Trophoblast cell (in vitro differentiated cells and primary cell): ENCODE measurements at regions not wholly inside any gene's neighbourhood (a gene's known extent, or its start where the extent isn't known, plus 50 kb on each side); places are given as distances from the start of the nearest gene placed in this dataset.

Experiments
- DNase-seq, 2 donors: peaks; one replicate each; pipeline ENCODE4 v3.0.0-alpha.2; 2016
- H2AFZ ChIP-seq: 2 replicates; pipeline ENCODE4 v1.6.1; 2013; ENCODE audit warnings: low read length, moderate library complexity, mild to moderate bottlenecking; ENCODE audit not compliant: insufficient read depth, poor library complexity
- H2AK5ac ChIP-seq: 2 replicates; pipeline ENCODE4 v1.6.1; 2013; ENCODE audit warnings: mild to moderate bottlenecking, low read length
- H2BK120ac ChIP-seq: 2 replicates; pipeline ENCODE4 v1.6.1; 2013; ENCODE audit warnings: low read length, mild to moderate bottlenecking, moderate library complexity; ENCODE audit not compliant: insufficient read depth, poor library complexity
- H2BK12ac ChIP-seq: 2 replicates; pipeline ENCODE4 v1.6.1; 2013; ENCODE audit warnings: mild to moderate bottlenecking, low read length, moderate library complexity
- H2BK5ac ChIP-seq: 2 replicates; pipeline ENCODE4 v1.6.1; 2013; ENCODE audit warnings: low read length, low read depth, moderate library complexity, mild to moderate bottlenecking; ENCODE audit not compliant: poor library complexity
- H3K14ac ChIP-seq: 2 replicates; pipeline ENCODE4 v1.6.1; 2013; ENCODE audit warnings: mild to moderate bottlenecking, low read length
- H3K18ac ChIP-seq: 2 replicates; pipeline ENCODE4 v1.6.1; 2013; ENCODE audit warnings: mild to moderate bottlenecking, low read length
- H3K23ac ChIP-seq: 2 replicates; pipeline ENCODE4 v1.6.1; 2013; ENCODE audit warnings: low read length
- H3K27ac ChIP-seq: 2 replicates; pipeline ENCODE4 v1.5.1; 2013; ENCODE audit warnings: low read depth, mild to moderate bottlenecking, inconsistent platforms, low read length, moderate library complexity
- H3K27me3 ChIP-seq: 2 replicates; pipeline ENCODE4 v1.6.1; 2013; ENCODE audit warnings: inconsistent platforms, mild to moderate bottlenecking, low read length, moderate library complexity; ENCODE audit not compliant: insufficient read depth
- H3K36me3 ChIP-seq, 2 experiments: 1 replicate in 1 of 2; 2 replicates in 1 of 2; pipeline ENCODE4 v1.6.1; 2013; ENCODE audit warnings: low read length in 2 of 2, mild to moderate bottlenecking in 2 of 2, moderate library complexity in 1 of 2; ENCODE audit not compliant: insufficient read depth in 2 of 2, control insufficient read depth in 1 of 2
- H3K4ac ChIP-seq: 2 replicates; pipeline ENCODE4 v1.6.1; 2013; ENCODE audit warnings: low read depth, mild to moderate bottlenecking, low read length, moderate library complexity
- H3K4me1 ChIP-seq, 2 experiments: 1 replicate in 1 of 2; 2 replicates in 1 of 2; pipeline ENCODE4 v1.6.1; 2013; ENCODE audit warnings: low read length in 2 of 2, mild to moderate bottlenecking in 2 of 2, moderate library complexity in 1 of 2; ENCODE audit not compliant: insufficient read depth in 2 of 2, control insufficient read depth in 1 of 2
- H3K4me2 ChIP-seq: 2 replicates; pipeline ENCODE4 v1.6.1; 2013; ENCODE audit warnings: inconsistent platforms, mild to moderate bottlenecking, low read length, moderate library complexity
- H3K4me3 ChIP-seq: 2 replicates; pipeline ENCODE4 v1.5.1; 2013; ENCODE audit warnings: mild to moderate bottlenecking, low read depth, low read length, inconsistent platforms
- H3K79me1 ChIP-seq: one replicate; pipeline ENCODE4 v1.6.1; 2013; ENCODE audit warnings: low read length
- H3K79me2 ChIP-seq: 2 replicates; pipeline ENCODE4 v1.6.1; 2013; ENCODE audit warnings: low read length, mild to moderate bottlenecking; ENCODE audit not compliant: control insufficient read depth, insufficient read depth, poor library complexity
- H3K9ac ChIP-seq: 2 replicates; pipeline ENCODE4 v1.6.1; 2013; ENCODE audit warnings: mild to moderate bottlenecking, low read length
- H3K9me3 ChIP-seq: 2 replicates; pipeline ENCODE4 v1.6.1; 2013; ENCODE audit warnings: low read depth, mild to moderate bottlenecking, control low read depth, inconsistent platforms, low read length; ENCODE audit not compliant: insufficient read depth
- H4K12ac ChIP-seq: 2 replicates; pipeline ENCODE4 v1.6.1; 2013; ENCODE audit warnings: low read depth, mild to moderate bottlenecking, low read length, moderate library complexity
- H4K8ac ChIP-seq: 2 replicates; pipeline ENCODE4 v1.6.1; 2013; ENCODE audit warnings: low read depth, mild to moderate bottlenecking, low read length, moderate library complexity
- H4K91ac ChIP-seq: one replicate; pipeline ENCODE4 v1.6.1; 2013; ENCODE audit warnings: low read depth, mild to moderate bottlenecking, low read length, moderate library complexity
- WGBS: extraction: QIAGEN DNeasy Blood & Tissue Kit; methylation state at CpG from one replicate; pipeline ENCODE4 v1.1.7; 2013; ENCODE audit warnings: missing lambda C conversion rate; ENCODE audit not compliant: insufficient read length, insufficient coverage; ENCODE audit errors: extremely low coverage; 5-methylcytosine and 5-hydroxymethylcytosine counted together

GRCh38 chr19:13573056-13573667, 66.9 kb upstream of the CACNA1A start:
- H4K91ac ChIP-seq, result no peak overlapping the region
- no peak overlapping the region for H3K23ac ChIP-seq
- no peak overlapping the region for H2BK12ac ChIP-seq
- no peak overlapping the region for H3K4me2 ChIP-seq
- H4K12ac ChIP-seq, result no peak overlapping the region
- H2AFZ ChIP-seq, result no peak overlapping the region
- H3K4ac ChIP-seq, result no peak overlapping the region
- H3K27ac ChIP-seq, result no peak overlapping the region
- H2BK120ac ChIP-seq, result no peak overlapping the region
- no peak overlapping the region for H3K18ac ChIP-seq
- no CpG with 5 or more reads among the region's 13 CpGs for WGBS
- H3K9me3 ChIP-seq, result peaks cover 3% of the 10 kb centered on the region
- no peak overlapping the region for H4K8ac ChIP-seq
- H2BK5ac ChIP-seq, result no peak overlapping the region
- no peak overlapping the region for H3K14ac ChIP-seq
- H2AK5ac ChIP-seq, result no peak overlapping the region
- H3K27me3 ChIP-seq, result no peaks in the 10 kb centered on the region
- no peaks in the 10 kb centered on the region for H3K79me2 ChIP-seq
- no peak overlapping the region for H3K4me3 ChIP-seq
- H3K36me3 ChIP-seq, result no peaks in the 10 kb centered on the region
- no peak overlapping the region for H3K9ac ChIP-seq
- H3K79me1 ChIP-seq, result no peaks in the 10 kb centered on the region
- DNase-seq, result no peak
- H3K4me1 ChIP-seq, result no peaks in the 10 kb centered on the region

GRCh38 chr19:13561461-13561860, 55.2 kb upstream of the CACNA1A start:
- no peak overlapping the region for H2BK5ac ChIP-seq
- no peak overlapping the region for H2AK5ac ChIP-seq
- no peak overlapping the region for H2AFZ ChIP-seq

DNA sequence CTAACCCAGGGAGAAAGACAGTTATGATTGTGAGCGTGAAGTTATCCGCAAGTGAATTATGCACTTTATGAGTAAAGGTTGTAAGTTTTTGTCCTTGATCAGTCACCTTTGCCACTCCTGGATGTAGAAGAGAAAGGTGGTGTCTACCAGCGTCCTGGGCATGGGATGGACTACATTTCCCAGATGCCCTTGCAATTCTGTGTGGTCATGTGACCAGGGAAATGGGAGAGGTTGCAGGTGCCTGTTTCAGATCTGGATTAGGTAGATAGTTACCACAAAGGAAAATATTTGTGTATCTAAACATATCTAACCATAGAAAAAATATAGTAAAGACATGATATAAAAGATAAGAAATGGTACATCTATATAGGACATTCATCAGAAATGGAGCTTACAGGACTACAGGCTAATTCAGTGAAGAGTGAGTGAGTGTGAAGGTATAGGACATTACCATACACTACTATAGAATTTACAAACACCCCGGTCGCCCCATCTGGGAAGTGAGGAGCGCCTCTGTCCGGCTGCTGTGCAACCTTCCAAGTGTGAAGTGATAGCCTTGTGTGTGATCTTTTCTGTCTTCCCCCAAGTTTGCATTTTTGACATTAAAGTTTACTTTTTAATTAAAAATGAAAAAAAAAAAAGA, 51.6 kb upstream of the CACNA1A start:
- Histone ChIP-seq H3K9me3 (no peaks in the 10 kb centered on the region), H2AK5ac (no peak overlapping the region), H3K4me3 (no peak overlapping the region), H3K4me1 (no peaks in the 10 kb centered on the region), H2AFZ (no peak overlapping the region), H3K18ac (no peak overlapping the region), H3K27ac (no peak overlapping the region), H3K4me2 (no peak overlapping the region), H3K36me3 (no peaks in the 10 kb centered on the region), H2BK5ac (no peak overlapping the region), H3K4ac (no peak overlapping the region), H4K12ac (no peak overlapping the region), H2BK120ac (no peak overlapping the region), H3K23ac (no peak overlapping the region), H4K91ac (no peak overlapping the region), H3K9ac (no peak overlapping the region), H2BK12ac (no peak overlapping the region), H3K79me1 (no peaks in the 10 kb centered on the region), H4K8ac (no peak overlapping the region), H3K14ac (no peak overlapping the region), H3K79me2 (no peaks in the 10 kb centered on the region), H3K27me3 (no peaks in the 10 kb centered on the region)
- DNase-seq, result no peak
- no CpG with 5 or more reads among the region's 7 CpGs for WGBS

More at GRCh38 chr19:13561461-13561860, 55.2 kb upstream of the CACNA1A start:
- no peaks in the 10 kb centered on the region for H3K27me3 ChIP-seq
- no CpG with 5 or more reads among the region's 4 CpGs for WGBS
- no peaks in the 10 kb centered on the region for H3K36me3 ChIP-seq
- H3K23ac ChIP-seq, result no peak overlapping the region
- no peak overlapping the region for H2BK120ac ChIP-seq
- H3K4me3 ChIP-seq, result no peak overlapping the region
- no peak overlapping the region for H2BK12ac ChIP-seq
- no peak for DNase-seq
- no peak overlapping the region for H3K18ac ChIP-seq
- no peaks in the 10 kb centered on the region for H3K9me3 ChIP-seq
- H3K79me2 ChIP-seq, result no peaks in the 10 kb centered on the region
- H4K8ac ChIP-seq, result no peak overlapping the region
- no peak overlapping the region for H3K9ac ChIP-seq
- H4K12ac ChIP-seq, result no peak overlapping the region
- no peak overlapping the region for H3K4ac ChIP-seq
- no peak overlapping the region for H3K27ac ChIP-seq
- no peak overlapping the region for H3K4me2 ChIP-seq
- no peak overlapping the region for H4K91ac ChIP-seq
- H3K4me1 ChIP-seq, result no peaks in the 10 kb centered on the region
- H3K79me1 ChIP-seq, result no peaks in the 10 kb centered on the region
- H3K14ac ChIP-seq, result no peak overlapping the region

DNA sequence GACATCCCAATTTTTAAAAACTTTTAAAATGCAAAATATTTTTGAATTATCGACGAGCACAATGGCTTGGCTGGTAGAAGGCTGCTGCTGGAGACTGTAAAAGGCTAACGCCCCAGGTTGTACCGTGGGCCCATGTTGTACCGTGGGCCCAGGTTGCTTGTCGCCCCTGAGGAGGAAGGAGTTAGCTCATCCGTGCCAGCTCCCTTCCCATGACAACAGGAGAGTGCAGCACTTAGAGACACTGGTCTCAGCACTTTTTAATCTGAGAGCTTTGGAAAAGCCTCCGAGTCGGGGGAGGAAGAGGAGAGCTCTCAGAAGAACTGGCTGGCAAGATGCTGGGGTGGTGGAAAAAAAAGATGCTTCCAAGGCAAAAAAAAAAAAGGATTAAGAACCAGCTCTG, 50.3 kb upstream of the CACNA1A start:
- Histone ChIP-seq H3K79me2 (no peaks in the 10 kb centered on the region), H2BK12ac (no peak overlapping the region), H4K8ac (no peak overlapping the region), H3K9ac (no peak overlapping the region), H4K12ac (no peak overlapping the region), H3K9me3 (no peaks in the 10 kb centered on the region), H3K27ac (no peak overlapping the region), H3K4me1 (no peaks in the 10 kb centered on the region), H2BK5ac (no peak overlapping the region), H3K27me3 (no peaks in the 10 kb centered on the region), H2BK120ac (no peak overlapping the region), H3K23ac (no peak overlapping the region), H3K4me2 (no peak overlapping the region), H2AFZ (no peak overlapping the region), H3K4ac (no peak overlapping the region), H3K18ac (no peak overlapping the region), H3K14ac (no peak overlapping the region), H2AK5ac (no peak overlapping the region), H3K36me3 (no peaks in the 10 kb centered on the region), H3K4me3 (no peak overlapping the region), H4K91ac (no peak overlapping the region), H3K79me1 (no peaks in the 10 kb centered on the region)
- DNase-seq, result no peak
- no CpG with 5 or more reads among the region's 9 CpGs for WGBS
